Osteoblast (primary cell): ENCODE measurements at regions not wholly inside any gene's neighbourhood (a gene's known extent, or its start where the extent isn't known, plus 50 kb on each side); places are given as distances from the start of the nearest gene placed in this dataset.
"Not testable (repeated sequence)": the region's sequence is repeated elsewhere in the genome, so short reads cannot be mapped to it uniquely, and the experiment has no call there.

Experiments used
- DNase-seq: peaks from one replicate; pipeline ENCODE4 v3.0.0; 2011; ENCODE audit warnings: low spot score, mixed read lengths; ENCODE audit not compliant: insufficient read length; ENCODE audit errors: missing footprints
- H2AFZ ChIP-seq: 2 replicates; pipeline ENCODE4 v1.6.0; 2011; ENCODE audit warnings: mild to moderate bottlenecking, low read length
- H3K27ac ChIP-seq: 2 replicates; pipeline ENCODE4 v1.5.1; 2011; ENCODE audit warnings: mild to moderate bottlenecking, low read depth, low read length, moderate library complexity
- H3K27me3 ChIP-seq: 2 replicates; pipeline ENCODE4 v1.6.0; 2012; ENCODE audit warnings: mild to moderate bottlenecking, control low read depth, inconsistent platforms, low read length, moderate library complexity; ENCODE audit not compliant: insufficient read depth
- H3K36me3 ChIP-seq: 2 replicates; pipeline ENCODE4 v1.5.1; 2011; ENCODE audit warnings: mild to moderate bottlenecking, low read length, control low read depth, moderate library complexity; ENCODE audit not compliant: insufficient read depth
- H3K4me1 ChIP-seq: 2 replicates; pipeline ENCODE4 v1.5.1; 2011; ENCODE audit warnings: mild to moderate bottlenecking, low read length, control low read depth, moderate library complexity; ENCODE audit not compliant: insufficient read depth
- H3K4me2 ChIP-seq: 2 replicates; pipeline ENCODE4 v1.6.0; 2011; ENCODE audit warnings: mild to moderate bottlenecking, low read length; ENCODE audit not compliant: insufficient read depth
- H3K4me3 ChIP-seq: fragments of 200-600 bp; sonication (generic); 3 replicates; pipeline ENCODE4 v1.5.1; 2012; ENCODE audit warnings: mild to moderate bottlenecking, low read length, inconsistent platforms; ENCODE audit not compliant: insufficient read depth
- H3K79me2 ChIP-seq: 2 replicates; pipeline ENCODE4 v1.6.0; 2012; ENCODE audit warnings: mild to moderate bottlenecking, low read length, control low read depth, inconsistent platforms; ENCODE audit not compliant: insufficient read depth
- H3K9me3 ChIP-seq: 2 replicates; pipeline ENCODE4 v1.5.1; 2011; ENCODE audit warnings: low read depth, low read length, control low read depth
- H4K20me1 ChIP-seq: 2 replicates; pipeline ENCODE4 v1.6.0; 2012; ENCODE audit warnings: mild to moderate bottlenecking, low read length, control low read depth; ENCODE audit not compliant: insufficient read depth
- CTCF ChIP-seq: IDR thresholded peaks from 2 replicates; pipeline ENCODE4 v1.5.1; 2011; ENCODE audit warnings: mild to moderate bottlenecking, low read depth, low read length, moderate library complexity; ENCODE audit errors: extremely low read depth

GRCh38 chr5:174796711-174797192 is 72.4 kb downstream of the MSX2 start:
- TF ChIP-seq CTCF, result no peak
- no peak for DNase-seq
- no peaks in the 10 kb centered on the region for H3K4me1 ChIP-seq
- no peak overlapping the region for H3K4me2 ChIP-seq
- H2AFZ ChIP-seq, result no peak overlapping the region
- H3K4me3 ChIP-seq, result no peak overlapping the region
- H4K20me1 ChIP-seq, result no peaks in the 10 kb centered on the region
- H3K9me3 ChIP-seq, result no peaks in the 10 kb centered on the region
- no peaks in the 10 kb centered on the region for H3K36me3 ChIP-seq
- H3K27ac ChIP-seq, result no peak overlapping the region
- no peaks in the 10 kb centered on the region for H3K27me3 ChIP-seq
- no peaks in the 10 kb centered on the region for H3K79me2 ChIP-seq

- no peaks in the 10 kb centered on the region for H3K36me3 ChIP-seq
- no peaks in the 10 kb centered on the region for H4K20me1 ChIP-seq
- H3K27ac ChIP-seq, result no peak overlapping the region
- no peak for DNase-seq
- no peak overlapping the region for H3K4me2 ChIP-seq
- H3K4me3 ChIP-seq, result no peak overlapping the region
- H3K9me3 ChIP-seq, result no peaks in the 10 kb centered on the region
- no peak for TF ChIP-seq CTCF
- H3K4me1 ChIP-seq, result no peaks in the 10 kb centered on the region
- no peak overlapping the region for H2AFZ ChIP-seq
- H3K27me3 ChIP-seq, result no peaks in the 10 kb centered on the region
- no peaks in the 10 kb centered on the region for H3K79me2 ChIP-seq
Measured at GRCh38 chr5:174794931-174795672, 70.7 kb downstream of the MSX2 start.

- Histone ChIP-seq H3K9me3 (no peaks in the 10 kb centered on the region), H3K36me3 (no peaks in the 10 kb centered on the region), H3K4me1 (no peaks in the 10 kb centered on the region), H3K4me3 (no peak overlapping the region), H3K79me2 (no peaks in the 10 kb centered on the region), H3K4me2 (peak overlapping the region; percentile 51), H2AFZ (peak overlapping the region; percentile 18), H3K27me3 (no peaks in the 10 kb centered on the region), H4K20me1 (no peaks in the 10 kb centered on the region), H3K27ac (no peak overlapping the region)
- peak; percentile 72 for TF ChIP-seq CTCF
- peak; percentile 85 for DNase-seq
Measured at GRCh38 chr5:174793684-174794328, 69.4 kb downstream of the MSX2 start.

DNA sequence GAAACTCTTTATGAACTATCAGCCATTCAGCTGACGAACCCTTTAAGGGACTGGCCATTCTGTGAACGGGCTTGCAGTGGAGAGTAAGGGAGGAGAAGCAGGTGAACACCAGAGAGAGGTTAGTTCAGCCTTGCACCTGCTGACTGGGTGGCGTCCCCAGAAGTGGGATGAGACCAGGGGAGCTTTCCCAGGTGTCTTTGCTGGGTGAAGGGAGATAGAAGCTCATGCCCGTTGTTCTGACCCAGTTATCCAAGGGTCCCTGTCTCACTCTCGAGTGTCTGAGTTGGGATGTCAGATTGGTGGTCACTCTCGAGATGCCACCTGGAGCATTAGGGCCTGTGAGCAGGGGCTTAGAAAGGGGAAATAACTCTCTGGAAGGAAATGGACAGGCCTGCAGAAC is 68.7 kb downstream of the MSX2 start:
- Histone ChIP-seq H3K4me3 (no peak overlapping the region), H3K36me3 (no peaks in the 10 kb centered on the region), H3K4me1 (no peaks in the 10 kb centered on the region), H3K27me3 (no peaks in the 10 kb centered on the region), H3K27ac (no peak overlapping the region), H3K79me2 (no peaks in the 10 kb centered on the region), H4K20me1 (no peaks in the 10 kb centered on the region), H3K9me3 (no peaks in the 10 kb centered on the region), H2AFZ (peak overlapping the region; percentile 18), H3K4me2 (no peak overlapping the region)
- DNase-seq, result no peak
- TF ChIP-seq CTCF, result no peak

- H3K79me2 ChIP-seq, H3K4me3 ChIP-seq, H2AFZ ChIP-seq, DNase-seq, H3K4me1 ChIP-seq, H3K27ac ChIP-seq, H3K27me3 ChIP-seq, H3K9me3 ChIP-seq, H4K20me1 ChIP-seq, H3K4me2 ChIP-seq, H3K36me3 ChIP-seq: not testable (repeated sequence)
Measured at GRCh38 chr5:174792265-174792664, 67.9 kb downstream of the MSX2 start.
